ENCODE measurements at regions not wholly inside any gene's neighbourhood (a gene's known extent, or its start where the extent isn't known, plus 50 kb on each side); places are given as distances from the start of the nearest gene placed in this dataset.

DNA sequence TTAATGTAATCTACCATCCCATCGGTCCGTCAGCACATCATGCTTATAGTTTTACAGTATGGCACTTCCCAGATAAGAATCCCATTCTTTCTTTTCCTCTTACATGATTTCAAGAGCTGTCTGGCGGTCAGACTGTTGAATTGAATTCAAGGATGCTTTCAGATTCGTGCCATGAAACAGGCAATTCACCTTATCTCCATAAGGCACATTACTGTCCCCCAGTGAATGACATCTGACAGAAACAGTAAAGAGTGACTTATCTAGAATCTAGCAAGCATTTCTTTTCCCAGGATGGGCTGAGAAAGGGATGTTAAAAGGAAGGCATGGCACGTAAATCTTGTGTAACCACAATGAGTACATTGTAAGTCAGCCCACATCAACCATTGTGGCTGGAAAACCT lies 61.1 kb upstream of the SEM1 start:
- TF ChIP-seq, protein P1, sequence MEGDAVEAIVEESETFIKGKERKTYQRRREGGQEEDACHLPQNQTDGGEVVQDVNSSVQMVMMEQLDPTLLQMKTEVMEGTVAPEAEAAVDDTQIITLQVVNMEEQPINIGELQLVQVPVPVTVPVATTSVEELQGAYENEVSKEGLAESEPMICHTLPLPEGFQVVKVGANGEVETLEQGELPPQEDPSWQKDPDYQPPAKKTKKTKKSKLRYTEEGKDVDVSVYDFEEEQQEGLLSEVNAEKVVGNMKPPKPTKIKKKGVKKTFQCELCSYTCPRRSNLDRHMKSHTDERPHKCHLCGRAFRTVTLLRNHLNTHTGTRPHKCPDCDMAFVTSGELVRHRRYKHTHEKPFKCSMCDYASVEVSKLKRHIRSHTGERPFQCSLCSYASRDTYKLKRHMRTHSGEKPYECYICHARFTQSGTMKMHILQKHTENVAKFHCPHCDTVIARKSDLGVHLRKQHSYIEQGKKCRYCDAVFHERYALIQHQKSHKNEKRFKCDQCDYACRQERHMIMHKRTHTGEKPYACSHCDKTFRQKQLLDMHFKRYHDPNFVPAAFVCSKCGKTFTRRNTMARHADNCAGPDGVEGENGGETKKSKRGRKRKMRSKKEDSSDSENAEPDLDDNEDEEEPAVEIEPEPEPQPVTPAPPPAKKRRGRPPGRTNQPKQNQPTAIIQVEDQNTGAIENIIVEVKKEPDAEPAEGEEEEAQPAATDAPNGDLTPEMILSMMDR (conservative IDR thresholded peaks at IDR 0.05; ENCODE audit: low read depth, low read length): no peak
- TF ChIP-seq EZH2 (IDR thresholded peaks at IDR 0.05; ENCODE audit: borderline replicate concordance, low read depth, low read length, poor library complexity, severe bottlenecking): no peak
